IMR-90 (cell line): ENCODE measurements at regions not wholly inside any gene's neighbourhood (a gene's known extent, or its start where the extent isn't known, plus 50 kb on each side); places are given as distances from the start of the nearest gene placed in this dataset.

Experiments
- ATAC-seq: fragments of 200-7000 bp; cut with Tn5 transposase; 2 replicates; pipeline ENCODE4 v1.9.1; 2020; ENCODE audit warnings: low read depth, mild to moderate bottlenecking, moderate library complexity
- BruUV-seq: library from RNA; stranded (reverse); fragments of 400-500 nt; replicated peaks from 2 replicates; lab custom pipeline; 2021; lab: Mats Ljungman, UMichigan
- CTCF ChIA-PET: fragments of 300-600 bp; formaldehyde crosslinking; extraction: SDS; loops from one replicate; lab custom pipeline; 2021; ENCODE audit warnings: antibody characterized with exemption; lab: Yijun Ruan, JAX
- POLR2A ChIA-PET: fragments of 300-600 bp; sonication (Branson Sonifier 250); formaldehyde crosslinking; loops from one replicate; lab custom pipeline; 2022; ENCODE audit warnings: antibody characterized with exemption; ENCODE audit not compliant: unreplicated experiment; lab: Charles Lee
- DNase-seq: peaks from one replicate; pipeline ENCODE4 v3.0.0; 2013
- H2AFZ ChIP-seq: replicated peaks from 2 replicates; pipeline ENCODE3; 2013; ENCODE audit warnings: low read length, mild to moderate bottlenecking; ENCODE audit not compliant: poor library complexity
- H2AK5ac ChIP-seq: 2 replicates; pipeline ENCODE4 v1.6.1; 2013; ENCODE audit warnings: low read depth, low read length, inconsistent platforms
- H2AK9ac ChIP-seq: replicated peaks from 2 replicates; pipeline ENCODE3; 2013; ENCODE audit warnings: mild to moderate bottlenecking, low read depth, low read length, moderate library complexity; ENCODE audit not compliant: poor library complexity
- H2BK120ac ChIP-seq: 2 replicates; pipeline ENCODE4 v1.6.1; 2013; ENCODE audit warnings: low read depth, low read length, inconsistent platforms
- H2BK15ac ChIP-seq: 3 replicates; pipeline ENCODE4 v1.6.1; 2013; ENCODE audit warnings: low read depth, low read length, inconsistent platforms
- H2BK20ac ChIP-seq: 2 replicates; pipeline ENCODE4 v1.6.1; 2013; ENCODE audit warnings: low read depth, mild to moderate bottlenecking, inconsistent platforms, low read length, moderate library complexity
- H2BK5ac ChIP-seq: 2 replicates; pipeline ENCODE4 v1.6.1; 2013; ENCODE audit warnings: mild to moderate bottlenecking, low read depth, low read length, inconsistent platforms; ENCODE audit not compliant: poor library complexity, severe bottlenecking
- H3K14ac ChIP-seq: replicated peaks from 2 replicates; pipeline ENCODE4 v1.6.1; 2013; ENCODE audit warnings: low read depth, low read length, inconsistent platforms
- H3K18ac ChIP-seq: 2 replicates; pipeline ENCODE4 v1.6.1; 2013; ENCODE audit warnings: low read depth, low read length, control low read depth
- H3K23ac ChIP-seq: 2 replicates; pipeline ENCODE4 v1.6.1; 2013; ENCODE audit warnings: low read depth, low read length, inconsistent platforms
- H3K27ac ChIP-seq: 2 replicates; pipeline ENCODE4 v1.5.1; 2013; ENCODE audit warnings: mild to moderate bottlenecking, control low read depth, low read length; ENCODE audit not compliant: insufficient read depth
- H3K27me3 ChIP-seq: 2 replicates; pipeline ENCODE4 v1.6.1; 2013; ENCODE audit warnings: low read length; ENCODE audit not compliant: control insufficient read depth, insufficient read depth
- H3K36me3 ChIP-seq: 2 replicates; pipeline ENCODE4 v1.6.1; 2013; ENCODE audit warnings: low read length, mixed read lengths; ENCODE audit not compliant: control insufficient read depth, insufficient read depth
- H3K4ac ChIP-seq: 2 replicates; pipeline ENCODE4 v1.6.1; 2013; ENCODE audit warnings: low read depth, low read length, inconsistent platforms
- H3K4me1 ChIP-seq: 2 replicates; pipeline ENCODE4 v1.6.1; 2013; ENCODE audit warnings: low read length, mixed read lengths; ENCODE audit not compliant: control insufficient read depth, insufficient read depth
- H3K4me2 ChIP-seq: 2 replicates; pipeline ENCODE4 v1.6.1; 2013; ENCODE audit warnings: low read depth, mild to moderate bottlenecking, control low read depth, low read length, moderate library complexity
- H3K4me3 ChIP-seq: 2 replicates; pipeline ENCODE4 v1.5.1; 2013; ENCODE audit warnings: low read depth, mild to moderate bottlenecking, control low read depth, low read length, moderate library complexity; ENCODE audit not compliant: insufficient read depth
- H3K56ac ChIP-seq: 2 replicates; pipeline ENCODE4 v1.6.1; 2013; ENCODE audit warnings: low read length, inconsistent platforms; ENCODE audit not compliant: insufficient read depth; ENCODE audit errors: extremely low read depth
- H3K79me1 ChIP-seq, 2 experiments: 2 replicates each; pipeline ENCODE4 v1.6.1; 2013; ENCODE audit warnings: low read length in 2 of 2, inconsistent platforms in 1 of 2, low read depth in 1 of 2
- H3K9ac ChIP-seq: 2 replicates; pipeline ENCODE4 v1.6.1; 2013; ENCODE audit warnings: low read depth, low read length, control low read depth
- H3K9me1 ChIP-seq: 2 replicates; pipeline ENCODE4 v1.6.1; 2013; ENCODE audit warnings: low read length, inconsistent platforms; ENCODE audit not compliant: insufficient read depth
- H3K9me3 ChIP-seq: 2 replicates; pipeline ENCODE4 v1.6.1; 2013; ENCODE audit warnings: low read length; ENCODE audit not compliant: control insufficient read depth, insufficient read depth
- H4K20me1 ChIP-seq: 2 replicates; pipeline ENCODE4 v1.6.1; 2013; ENCODE audit warnings: low read length, inconsistent platforms; ENCODE audit not compliant: insufficient read depth
- H4K5ac ChIP-seq: 2 replicates; pipeline ENCODE4 v1.6.1; 2013; ENCODE audit warnings: mild to moderate bottlenecking, low read depth, low read length, control low read depth
- H4K8ac ChIP-seq, 2 experiments: 2 replicates each; pipeline ENCODE4 v1.6.1; 2013; ENCODE audit warnings: low read depth in 2 of 2, low read length in 2 of 2, control low read depth in 1 of 2, inconsistent platforms in 1 of 2
- H4K91ac ChIP-seq: 2 replicates; pipeline ENCODE4 v1.6.1; 2013; ENCODE audit warnings: low read depth, low read length, inconsistent platforms; ENCODE audit not compliant: insufficient read depth
- BHLHE40 ChIP-seq: fragments of 150-350 bp; IDR thresholded peaks from 2 replicates; pipeline ENCODE4 v1.6.1; 2016; ENCODE audit warnings: mild to moderate bottlenecking, low read depth, low read length
- CEBPB ChIP-seq: IDR thresholded peaks from 2 replicates; pipeline ENCODE4 v1.6.1; 2012; ENCODE audit warnings: low read depth, low read length, improper control_type of control experiment
- CHD1 ChIP-seq: IDR thresholded peaks from 2 replicates; pipeline ENCODE4 v1.6.1; 2012; ENCODE audit warnings: low read depth, low read length, improper control_type of control experiment
- CTCF ChIP-seq: conservative IDR thresholded peaks from 2 replicates; pipeline ENCODE4 v1.5.1; 2012; ENCODE audit warnings: mild to moderate bottlenecking, low read depth, low read length, improper control_type of control experiment
- FOS ChIP-seq: fragments of 150-350 bp; IDR thresholded peaks from 2 replicates; pipeline ENCODE4 v1.6.1; 2016; ENCODE audit warnings: low read depth, low read length
- MAFK ChIP-seq: IDR thresholded peaks from 2 replicates; pipeline ENCODE4 v1.6.1; 2012; ENCODE audit warnings: low read depth, low read length, improper control_type of control experiment
- MAZ ChIP-seq: IDR thresholded peaks from 2 replicates; pipeline ENCODE4 v1.6.1; 2012; ENCODE audit warnings: low read depth, mild to moderate bottlenecking, low read length, improper control_type of control experiment, moderate library complexity, borderline replicate concordance
- MXI1 ChIP-seq: IDR thresholded peaks from 2 replicates; pipeline ENCODE4 v1.6.1; 2012; ENCODE audit warnings: low read depth, mild to moderate bottlenecking, low read length, moderate library complexity, borderline replicate concordance
- NFE2L2 ChIP-seq: fragments of 150-350 bp; IDR thresholded peaks from 2 replicates; pipeline ENCODE4 v1.6.1; 2016; ENCODE audit warnings: low read depth, mild to moderate bottlenecking, low read length
- POLR2A ChIP-seq: IDR thresholded peaks from 2 replicates; pipeline ENCODE4 v1.6.1; 2012; ENCODE audit warnings: mild to moderate bottlenecking, low read depth, low read length
- RAD21 ChIP-seq: IDR thresholded peaks from 2 replicates; pipeline ENCODE4 v1.6.1; 2012; ENCODE audit warnings: low read length, improper control_type of control experiment
- RCOR1 ChIP-seq: IDR thresholded peaks from 2 replicates; pipeline ENCODE4 v1.6.1; 2012; ENCODE audit warnings: mild to moderate bottlenecking, low read length, improper control_type of control experiment; ENCODE audit not compliant: insufficient replicate concordance
- RFX5 ChIP-seq: IDR thresholded peaks from 2 replicates; pipeline ENCODE4 v1.8.0; 2012; ENCODE audit warnings: low read depth, mild to moderate bottlenecking, low read length, moderate library complexity
- SMC3 ChIP-seq: fragments of 150-350 bp; IDR thresholded peaks from 2 replicates; pipeline ENCODE4 v1.6.1; 2016; ENCODE audit warnings: low read depth, mild to moderate bottlenecking, antibody characterized with exemption, low read length, moderate library complexity
- whole genome bisulfite sequencing, 2 experiments: methylation state at CpG; one replicate each; pipeline versions ENCODE4 v1.1.5 to v1.1.7; 2013; ENCODE audit warnings: missing lambda C conversion rate in 2 of 2; ENCODE audit not compliant: insufficient read length in 1 of 2; ENCODE audit errors: extremely low coverage in 2 of 2; 5-methylcytosine and 5-hydroxymethylcytosine counted together
- dilution Hi-C: fragments of 300-500 bp; cut with HindIII; formaldehyde crosslinking; loops from one replicate; pipeline ENCODE4 v1.14.3; 2018; ENCODE audit warnings: low sequenced_read_pairs; ENCODE audit not compliant: unreplicated experiment
- in situ Hi-C: fragments of 300-500 bp; cut with MboI; formaldehyde crosslinking; loops from 3 replicates; pipeline ENCODE4 v1.14.3; 2019; ENCODE audit warnings: low sequenced_read_pairs, inconsistent platforms, mixed read lengths
- intact Hi-C: fragments of 100-400 bp; cut with micrococcal nuclease; formaldehyde crosslinking; loops from 2 replicates; pipeline ENCODE4 v1.10.0; 2022
- TF ChIP-seq, protein P1 (sequence below): fragments of 150-350 bp; IDR thresholded peaks from 2 replicates; pipeline ENCODE4 v1.6.1; 2017; ENCODE audit warnings: mild to moderate bottlenecking, antibody characterized with exemption, low read length, low read depth

GRCh38 chr2:118223992-118224894 is 136.0 kb downstream of the INSIG2 start:
- H3K4me3 ChIP-seq, result peak overlapping the region; percentile 26
- H2BK5ac ChIP-seq, result no peak overlapping the region
- H3K9me3 ChIP-seq, result peaks cover 4% of the 10 kb centered on the region
- intact Hi-C loops (loop anchor here (2.0 kb wide), 1 partner anchor 315 kb away; no protein-coding TSS in a partner anchor), dilution Hi-C loops (no loop called here), in situ Hi-C loops (loop anchor here (5.0 kb wide), 1 partner anchor 633 kb away; no protein-coding TSS in a partner anchor)
- H3K14ac ChIP-seq, result no peak overlapping the region
- H2AK9ac ChIP-seq, result no peak overlapping the region
- H3K27ac ChIP-seq, result no peak overlapping the region
- H3K18ac ChIP-seq, result no peak overlapping the region
- 0% methylated on average over 2 of the region's 77 CpGs; no CpG with 5 or more reads in 1 of the 2 experiments for WGBS, 2 experiments
- H3K79me1 ChIP-seq, result no peaks in the 10 kb centered on the region
- peak overlapping the region; percentile 78 for H2AFZ ChIP-seq
- H3K4ac ChIP-seq, result no peak overlapping the region
- DNase-seq, result no peak
- peak overlapping the region; percentile 77 for H3K4me2 ChIP-seq
- peaks cover 47% of the 10 kb centered on the region for H3K27me3 ChIP-seq
- no peak overlapping the region for H2BK120ac ChIP-seq
- H4K91ac ChIP-seq, result no peak overlapping the region
- H3K4me1 ChIP-seq, result no peaks in the 10 kb centered on the region
- CTCF ChIA-PET, result no interaction called here
- ATAC-seq, result peak; percentile 55
- H2AK5ac ChIP-seq, result no peak overlapping the region
- no peak overlapping the region for H4K5ac ChIP-seq
- no peak overlapping the region for H3K23ac ChIP-seq
- H3K9ac ChIP-seq, result no peak overlapping the region
- no peaks in the 10 kb centered on the region for H3K36me3 ChIP-seq
- POLR2A ChIA-PET, result no interaction called here
- no peak overlapping the region for H2BK15ac ChIP-seq
- H3K56ac ChIP-seq, result no peak overlapping the region
- no peak overlapping the region for H2BK20ac ChIP-seq
- no peaks in the 10 kb centered on the region for H4K20me1 ChIP-seq
- BruUV-seq, result no TSS peak
- no peaks in the 10 kb centered on the region for H3K9me1 ChIP-seq
- no peak overlapping the region for H4K8ac ChIP-seq
- TF ChIP-seq SMC3, result no peak
- no peak for TF ChIP-seq FOS
- no peak for TF ChIP-seq MXI1
- TF ChIP-seq RCOR1, result no peak
- no peak for TF ChIP-seq CTCF
- TF ChIP-seq RAD21, result no peak
- TF ChIP-seq POLR2A, result no peak
- no peak for TF ChIP-seq CHD1
- no peak for TF ChIP-seq RFX5
- no peak for TF ChIP-seq CEBPB
- no peak for TF ChIP-seq MAFK
- TF ChIP-seq, protein P1, sequence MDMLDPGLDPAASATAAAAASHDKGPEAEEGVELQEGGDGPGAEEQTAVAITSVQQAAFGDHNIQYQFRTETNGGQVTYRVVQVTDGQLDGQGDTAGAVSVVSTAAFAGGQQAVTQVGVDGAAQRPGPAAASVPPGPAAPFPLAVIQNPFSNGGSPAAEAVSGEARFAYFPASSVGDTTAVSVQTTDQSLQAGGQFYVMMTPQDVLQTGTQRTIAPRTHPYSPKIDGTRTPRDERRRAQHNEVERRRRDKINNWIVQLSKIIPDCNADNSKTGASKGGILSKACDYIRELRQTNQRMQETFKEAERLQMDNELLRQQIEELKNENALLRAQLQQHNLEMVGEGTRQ, result no peak
- TF ChIP-seq NFE2L2, result no peak
- TF ChIP-seq MAZ, result no peak
- no peak for TF ChIP-seq BHLHE40
